Keratinocyte (primary cell): ENCODE measurements at regions not wholly inside any gene's neighbourhood (a gene's known extent, or its start where the extent isn't known, plus 50 kb on each side); places are given as distances from the start of the nearest gene placed in this dataset.

ENCODE experiments used
- DNase-seq: peaks from one replicate; pipeline ENCODE4 v3.0.0-alpha.2; 2011; ENCODE audit warnings: low read depth, missing footprints, low spot score
- FAIRE-seq: peaks from 2 replicates; lab custom pipeline; 2011; peaks lifted over from hg19 to GRCh38; lab: Jason Lieb, UNC
- H2AFZ ChIP-seq: 2 replicates; pipeline ENCODE4 v1.6.0; 2012; ENCODE audit warnings: low read length, control low read depth, inconsistent platforms; ENCODE audit not compliant: control insufficient read depth
- H3K27ac ChIP-seq: 2 replicates; pipeline ENCODE4 v1.5.1; 2011; ENCODE audit warnings: low read length; ENCODE audit not compliant: control insufficient read depth, insufficient read depth
- H3K27me3 ChIP-seq: 3 replicates; pipeline ENCODE4 v1.6.0; 2011; ENCODE audit warnings: low read length; ENCODE audit not compliant: control insufficient read depth, insufficient read depth; ENCODE audit errors: extremely low read depth
- H3K36me3 ChIP-seq, 2 experiments: 2 replicates in 1 of 2; 3 replicates in 1 of 2; pipeline ENCODE4 v1.5.1; 2011; ENCODE audit warnings: low read length in 2 of 2, mild to moderate bottlenecking in 1 of 2; ENCODE audit not compliant: control insufficient read depth in 2 of 2, insufficient read depth in 2 of 2; ENCODE audit errors: extremely low read depth in 1 of 2
- H3K4me1 ChIP-seq: 3 replicates; pipeline ENCODE4 v1.5.1; 2011; ENCODE audit warnings: low read length; ENCODE audit not compliant: control insufficient read depth, insufficient read depth; ENCODE audit errors: extremely low read depth
- H3K4me2 ChIP-seq: 3 replicates; pipeline ENCODE4 v1.6.0; 2011; ENCODE audit warnings: low read depth, low read length; ENCODE audit not compliant: control insufficient read depth, insufficient read depth; ENCODE audit errors: extremely low read depth
- H3K4me3 ChIP-seq, 3 experiments: fragments of 200-600 bp in 1 of 3; sonication (generic) in 1 of 3; 2 replicates in 2 of 3; 3 replicates in 1 of 3; pipeline ENCODE4 v1.5.1; 2011 to 2016; ENCODE audit warnings: low read length in 3 of 3, mild to moderate bottlenecking in 3 of 3, control low read depth in 2 of 3, inconsistent platforms in 1 of 3, low read depth in 1 of 3, mixed read lengths in 1 of 3, mixed run types in 1 of 3, moderate library complexity in 1 of 3; ENCODE audit not compliant: control insufficient read depth in 2 of 3, insufficient read depth in 2 of 3; ENCODE audit errors: extremely low read depth in 1 of 3
- H3K79me2 ChIP-seq: 2 replicates; pipeline ENCODE4 v1.6.0; 2012; ENCODE audit warnings: low read length; ENCODE audit not compliant: control insufficient read depth, insufficient read depth
- H3K9ac ChIP-seq: 3 replicates; pipeline ENCODE4 v1.6.0; 2011; ENCODE audit warnings: low read length; ENCODE audit not compliant: control insufficient read depth, insufficient read depth; ENCODE audit errors: extremely low read depth
- H3K9me1 ChIP-seq: 3 replicates; pipeline ENCODE4 v1.6.0; 2011; ENCODE audit warnings: low read length; ENCODE audit not compliant: control insufficient read depth, insufficient read depth; ENCODE audit errors: extremely low read depth
- H3K9me3 ChIP-seq: 2 replicates; pipeline ENCODE4 v1.5.1; 2012; ENCODE audit warnings: low read depth, low read length; ENCODE audit not compliant: control insufficient read depth
- H4K20me1 ChIP-seq: 3 replicates; pipeline ENCODE4 v1.6.0; 2011; ENCODE audit warnings: low read length; ENCODE audit not compliant: control insufficient read depth, insufficient read depth; ENCODE audit errors: extremely low read depth
- CTCF ChIP-seq, 3 experiments: IDR thresholded peaks in 1 of 3; conservative IDR thresholded peaks in 1 of 3; optimal IDR thresholded peaks in 1 of 3; 2 replicates in 2 of 3; 3 replicates in 1 of 3; pipeline versions ENCODE3 to v1.5.1; 2011; ENCODE audit warnings: low read length in 3 of 3, mild to moderate bottlenecking in 3 of 3, moderate library complexity in 2 of 3, control low read depth in 1 of 3, inconsistent platforms in 1 of 3; ENCODE audit not compliant: insufficient read depth in 2 of 3; ENCODE audit errors: extremely low read depth in 1 of 3
- EZH2 ChIP-seq: IDR thresholded peaks from one replicate; pipeline ENCODE4 v1.6.1; 2012; ENCODE audit warnings: inconsistent platforms, mild to moderate bottlenecking, low read length, moderate library complexity
- dilution Hi-C: fragments of 300-500 bp; cut with MboI; formaldehyde crosslinking; loops from one replicate; pipeline ENCODE4 v1.7.0; 2020; ENCODE audit warnings: low sequenced_read_pairs; ENCODE audit not compliant: extremely low pct_ligation_motif_present

DNA sequence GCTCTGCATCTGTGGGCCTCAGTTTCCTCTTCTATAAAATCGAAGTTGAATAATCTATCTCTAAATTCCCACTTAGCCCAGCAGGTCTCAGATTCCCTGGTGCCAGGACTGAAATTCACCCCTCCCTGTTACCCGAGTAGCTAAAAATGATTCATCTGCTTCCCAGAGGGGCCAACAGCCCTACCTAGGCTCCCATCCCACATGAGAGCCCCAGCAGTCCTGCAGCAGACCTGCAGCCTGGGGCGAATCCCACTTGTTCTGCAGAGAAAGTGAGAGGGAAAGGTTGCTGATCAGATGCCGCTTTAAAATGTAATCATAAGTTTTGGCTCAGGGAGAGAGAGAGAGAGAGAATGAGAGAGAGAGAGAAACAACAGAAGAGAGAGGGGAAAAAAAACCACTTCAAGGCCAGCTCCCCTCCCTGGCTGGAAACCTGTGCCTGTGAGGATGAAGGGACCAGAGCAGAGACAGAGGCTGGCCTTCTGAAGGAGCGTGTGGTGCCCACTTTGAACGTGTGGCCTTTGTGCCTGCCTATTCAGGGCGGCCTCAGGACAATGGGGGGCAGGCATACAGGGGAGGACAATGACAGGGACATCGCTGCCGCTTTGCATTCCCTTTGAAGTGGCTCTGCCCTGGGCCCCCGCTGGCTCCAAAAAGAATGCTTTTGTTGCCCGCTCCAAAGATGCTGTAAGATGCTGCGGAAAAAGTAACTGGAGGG lies 85.2 kb upstream of the NKD1 start:
- TF ChIP-seq EZH2 (no peak), CTCF (optimal IDR thresholded peaks at IDR 0.05 in 1 of 3, IDR thresholded peaks at IDR 0.05 in 1 of 3, conservative IDR thresholded peaks at IDR 0.05 in 1 of 3; ENCODE audit: extremely low read depth in 1 of 3, insufficient read depth in 2 of 3, low read length in 3 of 3) (no peak)
- FAIRE-seq: no peak
- H3K9ac ChIP-seq: no peak overlapping the region
- no peak overlapping the region for H2AFZ ChIP-seq
- no peaks in the 10 kb centered on the region for H3K79me2 ChIP-seq
- no peaks in the 10 kb centered on the region for H3K36me3 ChIP-seq
- H3K9me1 ChIP-seq: no peaks in the 10 kb centered on the region
- no peaks in the 10 kb centered on the region for H3K9me3 ChIP-seq
- H3K4me1 ChIP-seq: no peaks in the 10 kb centered on the region
- no peak for DNase-seq
- H3K4me3 ChIP-seq: no peak overlapping the region
- H4K20me1 ChIP-seq: no peaks in the 10 kb centered on the region
- no peak overlapping the region for H3K4me2 ChIP-seq
- H3K27ac ChIP-seq: no peak overlapping the region
- dilution Hi-C loops: no loop called here
- H3K27me3 ChIP-seq: peaks cover 10% of the 10 kb centered on the region

- FAIRE-seq (no peak), DNase-seq (no peak)
- TF ChIP-seq EZH2 (no peak), CTCF (optimal IDR thresholded peaks at IDR 0.05 in 1 of 3, IDR thresholded peaks at IDR 0.05 in 1 of 3, conservative IDR thresholded peaks at IDR 0.05 in 1 of 3; ENCODE audit: extremely low read depth in 1 of 3, insufficient read depth in 2 of 3, low read length in 3 of 3) (no peak)
- Histone ChIP-seq H4K20me1 (no peaks in the 10 kb centered on the region), H3K9ac (no peak overlapping the region), H3K9me1 (no peaks in the 10 kb centered on the region), H3K79me2 (no peaks in the 10 kb centered on the region), H3K36me3 (no peaks in the 10 kb centered on the region), H3K4me3 (no peak overlapping the region), H3K4me2 (no peak overlapping the region), H3K27me3 (peaks cover 10% of the 10 kb centered on the region), H2AFZ (no peak overlapping the region), H3K9me3 (no peaks in the 10 kb centered on the region), H3K27ac (no peak overlapping the region), H3K4me1 (peaks cover 8% of the 10 kb centered on the region)
- dilution Hi-C loops: no loop called here
Observed at GRCh38 chr16:50461400-50461760, 86.8 kb upstream of the NKD1 start.
